ENCODE measurements at regions not wholly inside any gene's neighbourhood (a gene's known extent, or its start where the extent isn't known, plus 50 kb on each side); places are given as distances from the start of the nearest gene placed in this dataset.

GRCh38 chr18:46312221-46312620 lies 208.0 kb downstream of the HAUS1 start:
- H3K4me3 ChIP-seq = no peak overlapping the region
- WGBS, 2 donors (ENCODE audit: low coverage in 1 of 2) = 44 to 71% methylated on average over 1 to 6 of the region's 6 CpGs
- H3K9me3 ChIP-seq = no peaks in the 10 kb centered on the region
- in situ Hi-C loops (cut with MboI; ENCODE audit: low pct_ligation_motif_present in 1 of 4, low pct_unique_long_range_greater_than_20kb in 1 of 4, low sequenced_read_pairs in 3 of 4) = no loop called here
- TF ChIP-seq POLR2AphosphoS5 (IDR thresholded peaks at IDR 0.05) (no peak), POLR2A (IDR thresholded peaks at IDR 0.05) (no peak), CTCF (IDR thresholded peaks at IDR 0.05) (no peak), EP300 (IDR thresholded peaks at IDR 0.05; ENCODE audit: low read depth) (no peak)
- no peak overlapping the region for H3K27ac ChIP-seq
- no peak for DNase-seq
- H3K36me3 ChIP-seq = no peaks in the 10 kb centered on the region
- H3K4me1 ChIP-seq = no peaks in the 10 kb centered on the region
- intact Hi-C loops (cut with DNase I; ENCODE audit: low total_unique reads) = no loop called here
- H3K27me3 ChIP-seq = no peaks in the 10 kb centered on the region

- intact Hi-C loops (cut with DNase I; ENCODE audit: low total_unique reads) (no loop called here), in situ Hi-C loops (cut with MboI; ENCODE audit: low pct_ligation_motif_present in 1 of 4, low pct_unique_long_range_greater_than_20kb in 1 of 4, low sequenced_read_pairs in 3 of 4) (no loop called here)
- Histone ChIP-seq H3K4me3 (no peak overlapping the region), H3K36me3 (no peaks in the 10 kb centered on the region), H3K27ac (no peak overlapping the region), H3K9me3 (no peaks in the 10 kb centered on the region), H3K4me1 (no peaks in the 10 kb centered on the region), H3K27me3 (no peaks in the 10 kb centered on the region)
- no peak for DNase-seq
- 54 to 89% methylated on average over 2 to 6 of the region's 6 CpGs for WGBS, 2 donors (ENCODE audit: low coverage in 1 of 2)
- TF ChIP-seq EP300 (IDR thresholded peaks at IDR 0.05; ENCODE audit: low read depth) (no peak), POLR2A (IDR thresholded peaks at IDR 0.05) (no peak), CTCF (IDR thresholded peaks at IDR 0.05) (no peak), POLR2AphosphoS5 (IDR thresholded peaks at IDR 0.05) (no peak)
These were observed 209.3 kb downstream of the HAUS1 start for GRCh38 chr18:46313521-46313920.

GRCh38 chr18:46314011-46314410 lies 209.8 kb downstream of the HAUS1 start:
- no peak for DNase-seq
- Histone ChIP-seq H3K27ac (no peak overlapping the region), H3K27me3 (no peaks in the 10 kb centered on the region), H3K4me3 (no peak overlapping the region), H3K4me1 (no peaks in the 10 kb centered on the region), H3K9me3 (no peaks in the 10 kb centered on the region), H3K36me3 (no peaks in the 10 kb centered on the region)
- in situ Hi-C loops (cut with MboI; ENCODE audit: low pct_ligation_motif_present in 1 of 4, low pct_unique_long_range_greater_than_20kb in 1 of 4, low sequenced_read_pairs in 3 of 4) = no loop called here
- 86% methylated on average over 7 of the region's 7 CpGs; no CpG with 5 or more reads in 1 of the 2 donors for WGBS, 2 donors (ENCODE audit: low coverage in 1 of 2)
- intact Hi-C loops (cut with DNase I; ENCODE audit: low total_unique reads) = no loop called here
- TF ChIP-seq CTCF (IDR thresholded peaks at IDR 0.05) = no peak
- TF ChIP-seq EP300 (IDR thresholded peaks at IDR 0.05; ENCODE audit: low read depth) = no peak
- TF ChIP-seq POLR2AphosphoS5 (IDR thresholded peaks at IDR 0.05) = no peak
- TF ChIP-seq POLR2A (IDR thresholded peaks at IDR 0.05) = no peak

- no peak for DNase-seq
- no peak for TF ChIP-seq CTCF (IDR thresholded peaks at IDR 0.05)
- TF ChIP-seq POLR2A (IDR thresholded peaks at IDR 0.05) = no peak
- TF ChIP-seq POLR2AphosphoS5 (IDR thresholded peaks at IDR 0.05) = no peak
- no peak for TF ChIP-seq EP300 (IDR thresholded peaks at IDR 0.05; ENCODE audit: low read depth)
- Histone ChIP-seq H3K9me3 (no peaks in the 10 kb centered on the region), H3K27me3 (no peaks in the 10 kb centered on the region), H3K4me1 (no peaks in the 10 kb centered on the region), H3K27ac (no peak overlapping the region), H3K4me3 (no peak overlapping the region), H3K36me3 (no peaks in the 10 kb centered on the region)
- 87% methylated on average over 2 of the region's 2 CpGs; no CpG with 5 or more reads in 1 of the 2 donors for WGBS, 2 donors (ENCODE audit: low coverage in 1 of 2)
- in situ Hi-C loops (cut with MboI; ENCODE audit: low pct_ligation_motif_present in 1 of 4, low pct_unique_long_range_greater_than_20kb in 1 of 4, low sequenced_read_pairs in 3 of 4) = no loop called here
- intact Hi-C loops (cut with DNase I; ENCODE audit: low total_unique reads) = no loop called here
These were observed 211.0 kb downstream of the HAUS1 start for GRCh38 chr18:46315161-46315560.
